HUDEP-2 (cell line): ENCODE measurements at regions not wholly inside any gene's neighbourhood (a gene's known extent, or its start where the extent isn't known, plus 50 kb on each side); places are given as distances from the start of the nearest gene placed in this dataset.
"Not testable (repeated sequence)": the region's sequence is repeated elsewhere in the genome, so short reads cannot be mapped to it uniquely, and the experiment has no call there.

Source experiments
- DNase-seq, 76 experiments: peaks; one replicate each; lab custom pipeline; 2025; ENCODE audit not compliant: unreplicated experiment in 76 of 76; lab: John Stamatoyannopoulos, UW

DNA sequence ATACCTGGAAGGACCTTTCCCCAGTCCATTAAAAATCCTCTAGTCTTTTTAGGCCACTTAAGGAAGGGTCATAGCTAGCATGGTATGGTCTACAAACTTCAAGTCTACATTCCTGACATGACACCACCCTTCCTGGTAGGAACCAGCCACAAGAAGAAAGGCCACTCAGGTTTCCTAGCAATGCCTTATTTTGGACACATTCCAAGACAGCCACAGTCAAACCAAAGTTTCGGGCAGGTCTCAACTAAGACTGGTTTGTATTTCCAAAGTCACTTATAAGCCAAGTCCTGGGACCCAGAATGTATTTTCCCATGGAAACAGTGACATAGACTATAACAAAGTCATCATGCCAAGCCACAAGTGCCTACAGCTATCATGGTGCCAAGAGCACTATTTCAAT, 50.6 kb upstream of the SLC44A3 start:
- DNase-seq, result no peak

DNA sequence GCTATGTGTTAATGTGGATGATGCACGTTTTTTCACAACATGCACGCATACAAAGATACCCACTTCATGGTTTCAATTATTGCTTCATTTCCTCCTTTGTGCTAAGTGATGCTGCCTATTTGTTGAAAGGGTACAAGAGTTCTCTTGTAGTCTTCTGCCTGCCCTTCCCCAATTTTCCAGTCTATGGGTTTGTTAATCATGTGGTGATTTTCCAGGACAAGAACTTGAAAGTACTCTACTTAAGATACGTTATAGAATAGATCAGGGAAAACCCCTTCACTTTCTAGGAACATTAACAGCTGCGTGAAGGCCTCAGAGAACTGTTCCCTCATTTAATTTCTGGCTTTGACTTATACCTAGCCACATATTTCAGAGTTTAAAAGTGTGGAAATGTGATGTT, 52.1 kb upstream of the SLC44A3 start:
- DNase-seq, result no peak

DNA sequence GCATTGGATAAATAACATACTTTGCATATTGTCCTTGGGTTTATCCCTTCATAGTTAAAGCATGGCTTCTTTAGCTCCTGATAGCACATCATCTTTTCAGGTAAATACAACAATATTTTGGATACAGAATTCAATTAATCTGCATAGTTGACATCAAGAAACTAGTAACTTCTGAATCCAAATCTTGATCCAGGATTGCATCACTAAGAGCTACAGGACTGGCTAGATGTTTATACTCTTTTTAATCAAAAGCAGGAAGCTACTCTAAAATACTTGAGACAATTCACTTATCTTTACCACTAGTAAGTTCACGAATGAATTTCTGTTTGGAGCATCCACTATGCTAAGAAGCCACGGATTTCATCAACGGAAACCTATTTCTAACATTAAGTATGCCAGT, 54.2 kb upstream of the SLC44A3 start:
- DNase-seq, result no peak

DNA sequence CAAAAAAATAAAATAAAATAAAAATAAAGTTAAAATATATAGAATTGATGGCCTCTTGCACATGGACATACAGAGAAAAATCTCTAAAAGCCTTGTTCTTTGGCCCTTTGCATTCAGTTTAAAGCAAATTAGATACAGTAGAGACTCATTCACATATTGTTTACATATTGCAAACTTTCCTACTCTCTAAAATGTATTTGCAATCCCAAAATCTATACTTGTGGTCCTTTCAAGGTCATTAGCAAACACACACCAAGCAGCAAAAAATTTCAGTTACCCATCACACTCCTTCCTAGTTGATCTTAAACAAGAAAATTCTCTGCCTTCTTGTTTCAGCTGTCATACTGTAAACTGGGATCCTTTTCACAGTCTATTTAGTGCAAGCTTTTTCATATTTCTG, 61.0 kb upstream of the SLC44A3 start:
- DNase-seq, result no peak

DNA sequence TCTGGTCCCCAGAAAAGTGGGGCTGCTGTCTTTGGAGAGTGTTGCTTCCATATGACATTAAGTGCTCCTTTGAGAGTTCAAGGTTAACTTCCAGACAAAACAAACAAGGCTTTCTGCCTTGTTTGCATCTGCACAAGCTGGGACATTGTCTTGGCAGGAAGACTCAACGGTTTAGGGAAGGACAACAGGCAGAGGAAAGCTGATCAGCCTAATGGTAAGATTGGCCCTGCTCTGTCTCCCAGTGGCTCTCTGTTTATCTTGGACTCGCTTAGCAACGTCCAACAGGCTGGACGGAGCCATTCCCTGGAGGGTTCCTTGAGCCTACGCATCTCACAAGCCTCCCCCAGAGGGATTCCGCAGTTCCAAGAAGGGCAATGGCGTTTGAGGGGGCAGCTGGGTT, 62.2 kb upstream of the SLC44A3 start:
- DNase-seq, result no peak

DNA sequence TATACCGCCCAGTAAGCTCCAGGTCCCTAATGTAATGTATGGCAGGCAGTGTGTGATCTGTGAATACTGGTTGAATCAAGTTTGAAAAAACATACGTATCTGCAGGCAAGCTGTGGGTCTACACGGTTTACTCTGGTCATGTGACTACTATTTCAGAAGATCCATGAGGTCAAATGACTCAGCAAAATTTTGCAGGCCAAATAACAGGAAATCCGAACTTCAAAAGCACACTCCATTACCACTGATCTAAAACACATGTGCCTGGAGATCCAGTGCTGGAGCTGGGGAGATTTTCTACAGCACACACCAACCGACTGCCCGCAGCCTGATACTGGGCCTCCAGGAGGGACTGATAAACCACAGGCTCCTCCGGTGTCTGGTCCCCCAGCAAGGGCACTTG, 64.5 kb upstream of the SLC44A3 start:
- DNase-seq, result peak in 3 of 76 experiments; percentile 4 to 20 (median 14)

DNA sequence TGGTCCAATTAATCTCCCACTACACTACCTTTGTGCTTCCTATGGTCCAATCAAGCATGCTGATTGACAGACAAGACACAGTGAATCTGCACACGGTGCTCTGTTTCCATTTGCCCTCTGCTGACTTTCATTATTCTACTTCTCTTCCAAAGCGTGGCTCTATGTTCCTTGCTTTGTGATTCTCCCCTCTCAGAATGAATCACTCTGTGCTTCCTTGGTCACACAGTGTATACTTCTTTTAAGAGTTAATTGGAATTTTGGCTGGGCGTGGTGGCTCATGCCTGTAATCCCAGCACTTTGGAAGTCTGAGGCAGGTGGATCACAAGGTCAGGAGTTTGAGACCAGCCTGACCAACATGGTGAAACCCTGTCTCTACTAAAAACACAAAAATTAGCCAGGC, 65.1 kb upstream of the SLC44A3 start:
- DNase-seq, result not testable (repeated sequence)

DNA sequence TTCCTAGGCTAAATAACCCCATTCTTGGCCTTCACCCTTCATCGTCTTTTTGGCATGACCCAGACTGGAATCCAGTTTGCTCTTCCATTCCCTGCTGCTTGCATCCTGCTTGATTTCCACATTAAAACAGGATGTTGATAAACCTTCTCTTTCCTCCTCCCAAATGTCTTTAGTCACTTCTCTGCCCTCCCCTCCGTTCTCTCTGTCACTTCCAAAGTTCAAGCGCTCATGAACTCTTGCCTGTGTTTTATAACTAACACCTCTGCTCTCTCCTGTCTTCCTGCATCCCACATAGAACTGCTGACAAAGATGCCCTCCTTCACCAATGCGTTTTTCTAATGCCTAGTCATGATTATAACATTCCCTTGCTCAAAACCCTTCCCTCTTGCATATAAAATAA, 65.6 kb upstream of the SLC44A3 start:
- no peak for DNase-seq

DNA sequence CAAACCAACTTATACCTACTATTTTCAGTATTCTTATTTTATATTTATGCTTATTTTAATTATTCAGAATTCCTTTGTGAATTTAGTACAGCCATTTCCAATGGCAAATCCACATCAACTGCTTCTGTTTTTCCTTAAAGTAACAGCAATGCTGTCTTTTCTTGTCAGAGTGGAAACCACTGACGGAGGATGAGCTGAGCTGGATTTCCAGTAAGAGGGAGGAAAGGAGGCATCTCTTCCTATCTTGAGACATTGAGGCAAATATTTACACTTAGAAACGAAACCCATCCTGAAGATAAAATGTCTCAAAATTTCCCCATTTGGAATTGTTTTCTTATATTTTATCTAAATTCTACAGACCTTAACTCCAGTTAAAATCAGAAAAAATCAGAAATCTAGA, 66.1 kb upstream of the SLC44A3 start:
- no peak for DNase-seq

DNA sequence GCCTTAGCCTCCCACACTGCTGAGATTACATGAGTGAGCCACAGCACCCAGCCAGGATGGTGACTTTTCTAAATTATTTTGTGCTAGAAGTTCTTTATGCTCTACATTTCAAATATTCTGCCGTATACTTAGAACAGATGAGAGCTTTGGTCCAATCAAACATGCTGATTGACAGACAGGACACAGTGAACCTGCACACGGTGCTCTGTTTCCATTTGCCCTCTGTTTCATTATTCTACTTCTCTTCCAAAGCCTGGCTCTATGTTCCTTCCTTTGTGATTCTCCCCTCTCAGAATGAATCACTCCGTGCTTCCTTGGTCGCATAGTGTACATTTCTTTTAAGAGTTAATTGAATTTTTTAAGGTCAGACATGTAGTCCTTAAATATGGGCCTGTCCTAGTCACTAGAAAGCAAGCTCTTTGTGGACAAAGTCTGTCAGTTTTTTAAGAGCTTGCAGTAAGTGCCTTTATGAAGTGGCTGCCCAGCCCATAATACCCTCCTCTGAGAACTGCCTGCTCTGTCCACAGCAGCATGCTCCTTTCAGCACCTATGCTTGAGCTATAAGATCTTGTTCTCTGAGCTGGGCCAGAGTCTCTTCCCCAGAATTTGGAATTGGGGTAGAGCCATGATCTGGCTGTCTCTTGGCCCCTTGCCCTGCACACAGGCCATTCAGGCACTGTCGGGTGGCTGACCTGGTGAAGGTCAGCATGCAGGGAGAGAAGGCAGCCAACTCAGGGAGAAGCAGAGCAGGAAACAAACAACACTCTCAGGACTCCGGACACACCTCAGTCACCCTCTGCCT, 66.8 kb upstream of the SLC44A3 start:
- DNase-seq, result no peak

DNA sequence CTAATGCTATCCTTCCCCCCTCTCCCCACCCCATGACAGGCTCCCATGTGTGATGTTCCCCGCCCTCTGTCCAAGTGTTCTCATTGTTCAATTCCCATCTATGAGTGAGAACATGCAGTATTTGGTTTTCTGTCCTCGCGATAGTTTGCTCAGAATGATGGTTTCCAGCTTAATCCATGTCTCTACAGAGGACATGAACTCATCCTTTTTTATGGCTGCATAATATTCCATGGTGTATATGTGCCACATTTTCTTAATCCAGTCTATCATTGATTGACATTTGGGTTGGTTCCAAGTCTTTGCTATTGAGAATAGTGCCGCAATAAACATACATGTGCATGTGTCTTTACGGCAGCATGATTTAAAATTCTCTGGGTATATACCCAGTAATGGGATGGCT, 68.7 kb upstream of the SLC44A3 start:
- DNase-seq, result not testable (repeated sequence)

DNA sequence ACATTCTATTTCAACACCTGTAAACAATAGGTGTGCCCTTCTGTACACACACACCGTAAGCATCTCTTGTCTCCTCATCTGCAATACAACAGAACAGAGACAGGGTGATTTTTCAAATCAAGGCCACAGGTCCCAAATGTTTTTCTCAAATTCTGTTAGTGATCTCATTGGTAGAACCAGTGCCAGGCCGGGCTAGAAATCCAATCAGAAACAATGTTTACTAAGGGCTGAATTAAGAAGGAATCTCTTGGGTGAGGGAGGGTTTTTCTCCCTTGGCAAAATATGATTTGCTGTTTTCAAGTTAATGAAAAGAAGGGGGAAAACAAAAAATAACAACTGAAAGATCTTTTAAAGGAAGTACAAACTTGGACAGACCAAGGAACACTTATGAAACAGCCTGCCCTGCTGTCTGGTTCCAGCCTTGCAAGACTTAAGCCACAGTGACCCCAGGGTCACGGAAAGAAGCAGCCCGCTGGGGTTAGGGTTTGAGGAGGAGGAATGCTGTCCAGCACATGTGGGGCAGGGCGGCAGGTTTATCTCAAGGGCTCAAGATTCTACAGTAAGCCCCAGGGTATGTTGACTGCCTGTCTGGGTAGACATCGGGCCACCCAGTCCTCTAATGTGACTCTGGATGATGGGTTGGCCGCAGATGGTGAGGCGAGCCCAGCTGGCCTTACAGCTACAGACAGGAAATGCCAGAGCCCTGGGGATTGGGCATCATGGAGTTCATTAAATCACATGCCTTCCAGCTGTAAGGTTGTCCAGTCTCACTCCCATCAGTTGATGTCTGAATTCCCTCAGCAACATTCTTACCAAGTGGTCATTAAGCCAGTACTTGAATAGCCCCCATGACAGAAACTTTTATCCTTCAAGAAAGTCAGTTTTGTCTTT, 73.3 kb upstream of the SLC44A3 start:
- no peak for DNase-seq

DNA sequence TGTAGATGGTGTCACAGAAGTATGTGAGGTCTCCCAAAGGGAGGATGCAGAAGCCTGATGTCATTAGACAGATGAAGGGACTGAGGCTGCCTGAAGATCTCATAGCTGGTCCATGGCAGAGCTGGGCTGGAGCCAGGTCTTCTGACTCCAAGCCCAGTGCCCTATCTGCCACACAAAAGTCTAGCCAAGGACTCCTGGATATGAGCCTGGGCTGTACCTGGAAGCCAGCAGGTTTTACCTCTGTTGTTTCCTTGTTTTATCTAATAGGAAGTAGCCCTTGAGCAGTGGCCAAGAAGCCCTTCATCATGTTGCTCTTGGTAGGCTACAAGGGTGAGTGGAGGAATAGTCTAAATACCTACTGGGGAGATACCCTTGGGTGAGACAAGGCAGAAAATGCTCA, 74.4 kb upstream of the SLC44A3 start:
- no peak for DNase-seq

DNA sequence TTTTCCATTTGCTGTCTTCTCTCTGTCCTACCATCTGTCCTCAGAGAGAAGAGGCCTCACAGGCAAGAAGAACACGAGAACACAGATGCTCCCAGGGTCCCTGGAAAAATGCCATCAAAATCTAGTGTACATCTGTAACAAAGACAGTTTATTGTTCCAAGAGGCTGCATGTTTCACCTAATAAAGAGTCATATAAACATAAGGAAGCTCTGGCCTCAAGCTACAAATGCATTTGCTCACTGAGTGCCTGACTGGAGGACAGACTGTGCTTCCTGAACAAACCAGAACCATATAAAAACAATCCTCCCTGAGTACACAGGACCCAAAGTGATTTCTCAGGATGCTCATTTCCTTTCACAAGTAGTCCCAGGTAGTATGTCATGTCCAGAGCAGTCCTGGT, 76.3 kb upstream of the SLC44A3 start:
- no peak for DNase-seq

DNA sequence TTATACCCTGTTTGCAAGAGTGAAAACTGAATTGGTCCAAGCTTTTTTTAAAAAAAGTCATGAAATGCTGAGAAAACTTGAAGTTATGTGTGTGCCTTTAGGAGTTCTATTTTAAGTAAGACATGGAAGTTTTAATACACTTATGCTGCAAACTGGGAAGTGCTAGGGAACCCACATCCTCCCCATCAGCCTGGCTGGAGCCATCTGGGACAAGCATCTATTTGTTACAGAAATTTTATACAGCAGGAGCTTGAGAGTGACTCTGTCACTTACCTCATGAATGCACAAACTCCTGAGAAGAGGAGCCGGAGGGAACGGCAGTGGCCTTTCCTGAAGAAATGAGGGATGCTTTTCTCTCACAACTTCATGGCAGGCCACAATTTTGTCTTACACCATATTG, 78.2 kb upstream of the SLC44A3 start:
- no peak for DNase-seq

DNA sequence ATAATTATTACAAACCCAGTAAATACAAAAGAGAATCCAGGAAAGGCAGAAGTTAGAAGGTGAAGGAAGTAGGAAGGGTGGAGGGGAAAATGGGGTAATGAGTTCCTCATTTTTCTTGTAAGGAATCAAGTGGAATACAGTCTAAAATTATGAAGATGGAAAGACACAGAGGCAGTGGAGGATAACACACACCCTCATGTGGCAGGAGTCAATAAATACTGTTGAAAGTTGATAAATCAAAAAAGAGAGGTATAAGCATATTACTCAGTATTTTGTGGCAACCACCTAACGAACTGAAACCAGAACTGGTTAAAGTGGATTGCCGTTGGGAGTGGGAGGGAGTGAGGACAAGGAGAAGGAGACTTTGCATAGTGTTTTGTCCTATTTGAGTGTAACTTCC, 78.6 kb upstream of the SLC44A3 start:
- no peak for DNase-seq

DNA sequence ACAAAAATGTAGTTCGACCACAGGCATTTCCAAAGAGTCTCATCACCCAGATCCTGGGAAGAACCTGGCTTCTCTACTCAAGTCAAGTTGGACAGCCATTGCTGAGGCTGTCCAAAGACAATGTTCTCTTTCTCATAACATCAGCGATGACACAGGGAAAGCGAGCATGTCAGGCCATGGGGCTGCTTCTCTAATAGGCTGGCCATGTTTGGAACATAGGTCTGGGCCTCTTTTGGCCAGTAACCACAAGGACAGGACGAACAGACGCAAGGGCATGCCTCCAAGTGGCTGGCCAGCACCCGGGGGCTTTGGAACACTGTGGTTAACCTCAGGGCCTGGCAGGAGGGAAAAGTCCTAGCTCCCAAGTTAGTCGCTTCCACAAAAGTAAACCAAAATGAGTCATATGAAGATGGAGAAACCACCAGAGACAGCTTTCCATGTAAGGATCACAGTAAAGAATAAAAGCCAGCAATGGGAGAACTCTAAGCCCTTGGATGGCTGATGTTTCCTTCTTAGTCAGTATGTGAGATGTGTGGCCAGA, 80.6 kb upstream of the SLC44A3 start:
- no peak for DNase-seq

DNA sequence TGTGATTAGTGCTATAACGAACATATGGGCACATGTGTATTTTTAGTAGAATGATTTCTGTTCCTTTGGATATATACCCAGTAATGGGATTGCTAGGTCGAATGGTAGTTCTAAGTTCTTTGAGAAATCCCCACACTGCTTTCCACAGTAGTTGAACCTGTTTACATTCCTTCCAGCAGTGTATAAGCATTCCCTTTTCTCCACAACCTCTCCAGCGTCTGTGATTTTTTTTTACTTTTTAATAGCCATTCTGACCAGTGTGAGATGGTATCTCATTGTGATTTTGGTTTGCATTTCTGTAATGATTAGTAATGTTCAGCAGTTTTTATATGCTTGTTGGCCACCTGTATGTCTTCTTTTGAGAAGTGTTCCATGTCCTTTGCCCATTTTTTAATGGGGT, 81.8 kb upstream of the SLC44A3 start:
- DNase-seq, result no peak

DNA sequence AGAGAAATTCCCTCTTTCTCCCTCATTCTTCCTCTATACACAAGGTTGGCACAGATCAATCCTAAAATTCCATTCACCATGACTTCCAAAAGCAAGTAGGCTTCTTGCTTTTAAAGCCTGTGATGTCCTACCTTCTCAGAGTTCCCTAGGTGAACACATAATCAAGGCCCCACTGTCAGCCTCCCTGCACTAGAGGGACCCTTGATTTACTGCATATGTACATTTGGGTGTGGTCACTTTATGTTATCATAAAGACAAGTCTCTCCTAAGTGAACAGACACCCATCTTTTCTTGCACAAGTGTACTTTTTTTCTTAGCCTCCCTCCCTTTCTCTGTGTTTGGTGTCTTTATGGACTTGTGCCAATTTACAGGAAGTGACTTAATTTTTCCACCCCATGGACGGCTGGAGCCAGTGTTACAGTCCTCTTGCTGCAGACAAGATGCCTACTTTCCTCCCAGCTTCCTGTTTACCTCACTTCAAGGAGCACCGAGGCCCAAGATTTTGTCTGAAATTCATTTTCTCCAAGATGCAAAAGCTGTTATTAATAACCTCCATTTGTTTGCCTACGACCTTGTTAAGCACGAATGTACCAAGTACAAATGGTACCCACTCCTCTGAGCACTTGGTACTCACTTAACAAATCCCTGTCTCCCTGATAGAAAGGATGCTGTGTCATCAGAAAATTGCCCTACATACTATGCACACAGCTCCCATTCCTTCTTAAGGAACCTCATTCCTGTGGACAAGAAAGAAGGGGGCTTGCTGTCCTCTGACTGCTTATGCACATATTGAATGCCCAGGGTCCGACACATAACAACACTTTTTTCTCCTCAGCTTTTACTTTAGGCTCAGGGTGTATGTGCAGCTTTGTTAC, 82.8 kb upstream of the SLC44A3 start:
- DNase-seq, result peak in 4 of 76 experiments; percentile 5 to 27 (median 15)

DNA sequence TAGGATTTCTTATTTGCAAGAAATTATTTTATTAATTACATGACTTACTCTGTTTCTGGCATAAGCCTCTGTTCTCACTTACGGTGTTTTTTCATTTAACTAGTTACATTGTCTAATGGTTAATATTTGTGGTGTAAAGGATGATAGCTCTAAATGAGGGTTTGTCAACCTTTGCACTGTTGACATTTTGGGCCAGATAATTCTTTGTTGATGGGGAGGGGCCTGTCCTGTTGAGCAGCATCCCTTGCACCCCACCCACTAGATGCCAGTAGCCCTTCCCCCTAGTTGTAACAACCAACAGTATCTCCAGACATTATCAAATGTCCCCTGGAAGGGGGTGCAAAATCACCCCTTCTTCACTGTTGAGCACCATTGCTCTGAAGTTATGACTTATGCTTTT, 83.6 kb upstream of the SLC44A3 start:
- no peak for DNase-seq

DNA sequence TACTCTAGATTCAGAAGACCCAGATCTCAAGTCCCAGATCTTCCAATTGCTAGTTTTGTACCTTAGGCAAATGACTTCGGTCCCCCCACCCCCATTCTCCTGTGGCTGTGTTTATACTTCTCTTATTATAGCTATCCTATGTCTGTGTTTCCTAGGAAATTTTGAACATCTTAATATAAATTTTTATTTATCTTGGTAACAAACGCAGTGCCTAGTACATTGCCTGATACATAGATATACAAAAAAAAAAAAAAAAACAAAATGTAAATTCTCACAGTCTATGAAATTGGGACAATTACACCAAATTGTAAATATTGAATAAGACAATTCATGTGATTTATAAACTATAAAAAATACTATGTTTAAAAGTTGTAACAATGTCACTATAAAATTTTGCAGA, 84.1 kb upstream of the SLC44A3 start:
- no peak for DNase-seq
